Activated CD4-positive, alpha-beta T cell treated with anti-CD3 and anti-CD28 coated beads, Interleukin-2, amount 10 ng/mL, durations not matched to agents 7 days and 5 days (primary cell): ENCODE measurements at regions not wholly inside any gene's neighbourhood (a gene's known extent, or its start where the extent isn't known, plus 50 kb on each side); places are given as distances from the start of the nearest gene placed in this dataset.

Experiments
- CTCF ChIA-PET: fragments of 350-600 bp; sonication (Branson Sonifier 250); formaldehyde crosslinking; loops from one replicate; lab custom pipeline; 2021; ENCODE audit warnings: antibody characterized with exemption; lab: Charles Lee
- POLR2A ChIA-PET: fragments of 350-600 bp; sonication (Branson Sonifier 250); formaldehyde crosslinking; loops from one replicate; lab custom pipeline; 2021; ENCODE audit warnings: antibody characterized with exemption; lab: Charles Lee
- DNase-seq: peaks from one replicate; pipeline ENCODE4 v3.0.0-alpha.2; 2020
- H3K27ac Mint-ChIP-seq: one replicate; pipeline ENCODE4 v1.8.0; 2021; ENCODE audit warnings: mild to moderate bottlenecking, moderate library complexity, mixed read lengths
- H3K27me3 Mint-ChIP-seq: one replicate; pipeline ENCODE4 v1.8.0; 2021; ENCODE audit warnings: mixed read lengths
- H3K36me3 Mint-ChIP-seq: one replicate; pipeline ENCODE4 v1.8.0; 2021; ENCODE audit warnings: low read depth, mixed read lengths
- H3K4me1 Mint-ChIP-seq: one replicate; pipeline ENCODE4 v1.8.0; 2021; ENCODE audit warnings: mixed read lengths
- H3K4me3 Mint-ChIP-seq: one replicate; pipeline ENCODE4 v1.8.0; 2021; ENCODE audit warnings: mild to moderate bottlenecking, moderate library complexity, mixed read lengths
- H3K9me3 Mint-ChIP-seq: one replicate; pipeline ENCODE4 v1.8.0; 2021; ENCODE audit warnings: mixed read lengths

GRCh38 chr12:30845676-30846075, 80.9 kb upstream of the TSPAN11 start:
- no peak overlapping the region for H3K27ac Mint-ChIP-seq
- no peaks in the 10 kb centered on the region for H3K36me3 Mint-ChIP-seq
- no peaks in the 10 kb centered on the region for H3K4me1 Mint-ChIP-seq
- H3K9me3 Mint-ChIP-seq = no peaks in the 10 kb centered on the region
- ChIA-PET POLR2A (no interaction called here), CTCF (interaction anchor here (1.6 kb wide), 1 partner anchor 19 kb away, joined by 3 read pairs; no protein-coding TSS in a partner anchor)
- no peak for DNase-seq
- no peak overlapping the region for H3K4me3 Mint-ChIP-seq
- no peaks in the 10 kb centered on the region for H3K27me3 Mint-ChIP-seq

GRCh38 chr12:30843211-30843610, 83.3 kb upstream of the TSPAN11 start:
- no peak overlapping the region for H3K27ac Mint-ChIP-seq
- CTCF ChIA-PET = interaction anchor here (0.6 to 1.0 kb wide), 2 partner anchors 8 to 147 kb away, joined by 3 read pairs; partner anchors contain the start of gene IPO8
- POLR2A ChIA-PET = no interaction called here

GRCh38 chr12:30840715-30841114, 85.8 kb upstream of the TSPAN11 start:
- Mint-ChIP-seq H3K27me3 (peaks cover 10% of the 10 kb centered on the region), H3K27ac (no peak overlapping the region), H3K4me3 (no peak overlapping the region), H3K4me1 (no peaks in the 10 kb centered on the region), H3K36me3 (no peaks in the 10 kb centered on the region), H3K9me3 (no peaks in the 10 kb centered on the region)
- DNase-seq = no peak
- CTCF ChIA-PET = no interaction called here
- POLR2A ChIA-PET = no interaction called here

More at GRCh38 chr12:30843211-30843610, 83.3 kb upstream of the TSPAN11 start:
- Mint-ChIP-seq H3K4me3 (no peak overlapping the region), H3K4me1 (no peaks in the 10 kb centered on the region), H3K9me3 (no peaks in the 10 kb centered on the region), H3K36me3 (no peaks in the 10 kb centered on the region), H3K27me3 (no peaks in the 10 kb centered on the region)
- no peak for DNase-seq

GRCh38 chr12:30839643-30840220, 85.0 kb upstream of the CAPRIN2 start:
- Mint-ChIP-seq H3K27me3 (peaks cover 13% of the 10 kb centered on the region), H3K36me3 (no peaks in the 10 kb centered on the region), H3K27ac (no peak overlapping the region), H3K4me1 (no peaks in the 10 kb centered on the region), H3K4me3 (no peak overlapping the region), H3K9me3 (no peaks in the 10 kb centered on the region)
- DNase-seq = no peak
- ChIA-PET CTCF (interaction anchor here (1.4 kb wide), 1 partner anchor 8 kb away, joined by 3 read pairs; no protein-coding TSS in a partner anchor), POLR2A (no interaction called here)

- ChIA-PET CTCF (no interaction called here), POLR2A (no interaction called here)
- no peak overlapping the region for H3K4me3 Mint-ChIP-seq
- H3K4me1 Mint-ChIP-seq = no peaks in the 10 kb centered on the region
- no peaks in the 10 kb centered on the region for H3K36me3 Mint-ChIP-seq
- H3K27ac Mint-ChIP-seq = no peak overlapping the region
- peaks cover 13% of the 10 kb centered on the region for H3K27me3 Mint-ChIP-seq
- no peaks in the 10 kb centered on the region for H3K9me3 Mint-ChIP-seq
- DNase-seq = no peak
These were observed 82.8 kb upstream of the CAPRIN2 start for GRCh38 chr12:30837595-30837994.

- Mint-ChIP-seq H3K36me3 (no peaks in the 10 kb centered on the region), H3K4me3 (no peak overlapping the region), H3K27me3 (peaks cover 13% of the 10 kb centered on the region), H3K9me3 (no peaks in the 10 kb centered on the region), H3K27ac (no peak overlapping the region), H3K4me1 (no peaks in the 10 kb centered on the region)
- DNase-seq = no peak
- ChIA-PET CTCF (interaction anchor here (2.1 kb wide), 1 partner anchor 15 kb away, joined by 6 read pairs; no protein-coding TSS in a partner anchor), POLR2A (no interaction called here)
These were observed 82.1 kb upstream of the CAPRIN2 start for GRCh38 chr12:30836656-30837445.

GRCh38 chr12:30835216-30835615, 80.5 kb upstream of the CAPRIN2 start:
- Mint-ChIP-seq H3K27ac (no peak overlapping the region), H3K36me3 (no peaks in the 10 kb centered on the region), H3K4me1 (no peaks in the 10 kb centered on the region), H3K9me3 (no peaks in the 10 kb centered on the region), H3K27me3 (peaks cover 13% of the 10 kb centered on the region), H3K4me3 (no peak overlapping the region)
- POLR2A ChIA-PET = no interaction called here
- no peak for DNase-seq
- CTCF ChIA-PET = interaction anchor here (0.6 to 2.1 kb wide), 2 partner anchors 16 to 322 kb away, joined by 4 to 6 read pairs; no protein-coding TSS in a partner anchor

GRCh38 chr12:30830751-30831150, 76.0 kb upstream of the CAPRIN2 start:
- CTCF ChIA-PET = no interaction called here
- DNase-seq = no peak
- POLR2A ChIA-PET = no interaction called here
- Mint-ChIP-seq H3K36me3 (no peaks in the 10 kb centered on the region), H3K9me3 (no peaks in the 10 kb centered on the region), H3K27me3 (peaks cover 3% of the 10 kb centered on the region), H3K4me1 (no peaks in the 10 kb centered on the region), H3K27ac (no peak overlapping the region), H3K4me3 (no peak overlapping the region)

- no peak for DNase-seq
- Mint-ChIP-seq H3K36me3 (no peaks in the 10 kb centered on the region), H3K9me3 (no peaks in the 10 kb centered on the region), H3K4me1 (no peaks in the 10 kb centered on the region), H3K27ac (no peak overlapping the region), H3K4me3 (no peak overlapping the region), H3K27me3 (peaks cover 1% of the 10 kb centered on the region)
- CTCF ChIA-PET = no interaction called here
- POLR2A ChIA-PET = no interaction called here
These were observed 75.1 kb upstream of the CAPRIN2 start for GRCh38 chr12:30829876-30830275.

GRCh38 chr12:30828686-30829085, 73.9 kb upstream of the CAPRIN2 start:
- Mint-ChIP-seq H3K36me3 (no peaks in the 10 kb centered on the region), H3K4me1 (peaks cover 2% of the 10 kb centered on the region), H3K4me3 (no peak overlapping the region), H3K9me3 (no peaks in the 10 kb centered on the region), H3K27ac (no peak overlapping the region), H3K27me3 (peaks cover 11% of the 10 kb centered on the region)
- ChIA-PET POLR2A (no interaction called here), CTCF (no interaction called here)
- no peak for DNase-seq

GRCh38 chr12:30827101-30828066, 72.6 kb upstream of the CAPRIN2 start:
- no peak overlapping the region for H3K27ac Mint-ChIP-seq
- CTCF ChIA-PET = no interaction called here
- H3K4me1 Mint-ChIP-seq = peaks cover 10% of the 10 kb centered on the region
- no peaks in the 10 kb centered on the region for H3K9me3 Mint-ChIP-seq
- no peak for DNase-seq
- H3K4me3 Mint-ChIP-seq = no peak overlapping the region
- H3K27me3 Mint-ChIP-seq = peaks cover 15% of the 10 kb centered on the region
- POLR2A ChIA-PET = no interaction called here
- no peaks in the 10 kb centered on the region for H3K36me3 Mint-ChIP-seq

GRCh38 chr12:30826276-30826675, 71.5 kb upstream of the CAPRIN2 start:
- Mint-ChIP-seq H3K27me3 (peaks cover 22% of the 10 kb centered on the region), H3K9me3 (no peaks in the 10 kb centered on the region), H3K4me1 (peaks cover 17% of the 10 kb centered on the region), H3K4me3 (no peak overlapping the region), H3K36me3 (no peaks in the 10 kb centered on the region), H3K27ac (no peak overlapping the region)
- POLR2A ChIA-PET = no interaction called here
- CTCF ChIA-PET = interaction anchor here (0.9 kb wide), 1 partner anchor 20 kb away, joined by 3 read pairs; no protein-coding TSS in a partner anchor
- no peak for DNase-seq
